Spleen (tissue), 7 donors: ENCODE measurements at regions not wholly inside any gene's neighbourhood (a gene's known extent, or its start where the extent isn't known, plus 50 kb on each side); places are given as distances from the start of the nearest gene placed in this dataset.
"Not testable (repeated sequence)": the region's sequence is repeated elsewhere in the genome, so short reads cannot be mapped to it uniquely, and the experiment has no call there.

Experiments
- CTCF ChIP-seq, 11 experiments: fragments of 200-600 bp in 7 of 11; fragments of 450-650 bp in 4 of 11; sonication (generic) in 4 of 11; IDR thresholded peaks in 8 of 11; conservative IDR thresholded peaks in 3 of 11; 1 replicate in 7 of 11; 2 replicates in 4 of 11; pipeline versions ENCODE4 v1.4.0 to v1.8.0; 2016 to 2021; ENCODE audit warnings: antibody characterized with exemption in 11 of 11, inconsistent platforms in 4 of 11, mild to moderate bottlenecking in 1 of 11
- POLR2AphosphoS5 ChIP-seq, 3 donors: sonication (generic); formaldehyde crosslinking; IDR thresholded peaks; one replicate each; pipeline ENCODE4 v1.5.1; 2017; ENCODE audit warnings: antibody characterized with exemption in 3 of 3
- donor health status: DM: no; HTN: no; CAD: no; lungs with moderate emphysema.
- donor health status: DM: no; HTN: no; CAD: no.
- donor health status: DM: no; HTN: no; CAD: no.

GRCh38 chr16:9016005-9016404, 52.3 kb upstream of the USP7 start:
- not testable (repeated sequence) for TF ChIP-seq CTCF (IDR thresholded peaks at IDR 0.05 in 8 of 11, conservative IDR thresholded peaks at IDR 0.05 in 3 of 11); POLR2AphosphoS5 (IDR thresholded peaks at IDR 0.05)
